ENCODE measurements at regions not wholly inside any gene's neighbourhood (a gene's known extent, or its start where the extent isn't known, plus 50 kb on each side); places are given as distances from the start of the nearest gene placed in this dataset.

DNA sequence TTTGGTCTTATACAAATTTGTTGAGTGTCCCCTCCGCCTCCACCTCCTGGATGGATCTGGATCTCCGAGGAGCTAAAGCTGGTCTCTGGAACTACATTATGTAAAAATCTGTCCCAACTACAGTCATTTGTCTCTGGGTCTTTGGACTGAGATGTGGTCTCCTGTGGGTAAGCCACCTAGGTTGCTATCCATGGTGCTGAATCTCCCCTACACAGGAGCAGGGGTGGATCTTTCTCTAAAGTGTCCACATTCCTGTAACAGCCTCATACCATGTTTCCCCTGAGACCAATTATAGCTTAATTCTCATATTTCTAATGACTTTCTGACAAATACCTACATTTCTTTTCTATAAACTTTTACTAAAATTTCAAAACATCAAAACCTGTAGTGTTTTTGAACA lies 625.8 kb downstream of the TAFA4 start:
- peak; percentile 2 for DNase-seq (ENCODE audit: low spot score)

- no peak for DNase-seq (ENCODE audit: low spot score)
Measured at GRCh38 chr3:68295457-68295856, 636.9 kb downstream of the TAFA4 start.

- no peak for DNase-seq (ENCODE audit: low spot score)
Measured at GRCh38 chr3:68290333-68290732, 635.9 kb upstream of the SUCLG2 start.

DNA sequence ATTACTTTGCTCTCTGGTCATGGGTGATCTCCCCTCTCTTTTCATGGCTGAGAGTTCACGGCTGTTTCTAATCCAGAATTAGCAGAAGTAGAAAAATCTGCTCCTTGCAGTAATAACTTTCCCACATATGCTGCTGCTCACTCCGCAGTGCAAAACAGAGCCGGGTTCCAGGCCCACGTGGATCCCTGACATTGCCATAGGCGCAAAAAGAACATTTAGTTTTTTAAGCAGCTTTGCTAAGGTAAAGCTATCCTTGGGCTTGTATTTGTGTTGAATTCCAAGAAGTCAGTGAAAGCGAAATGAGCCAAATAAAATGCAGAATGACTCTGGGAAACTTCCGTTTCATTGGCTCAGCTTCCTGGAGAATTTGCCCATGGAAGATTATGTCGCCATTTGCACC lies 633.7 kb upstream of the SUCLG2 start:
- no peak for DNase-seq (ENCODE audit: low spot score)

GRCh38 chr3:68287101-68287500 lies 632.7 kb upstream of the SUCLG2 start:
- DNase-seq (ENCODE audit: low spot score): no peak

GRCh38 chr3:68274286-68274685 lies 619.9 kb upstream of the SUCLG2 start:
- no peak for DNase-seq (ENCODE audit: low spot score)

DNA sequence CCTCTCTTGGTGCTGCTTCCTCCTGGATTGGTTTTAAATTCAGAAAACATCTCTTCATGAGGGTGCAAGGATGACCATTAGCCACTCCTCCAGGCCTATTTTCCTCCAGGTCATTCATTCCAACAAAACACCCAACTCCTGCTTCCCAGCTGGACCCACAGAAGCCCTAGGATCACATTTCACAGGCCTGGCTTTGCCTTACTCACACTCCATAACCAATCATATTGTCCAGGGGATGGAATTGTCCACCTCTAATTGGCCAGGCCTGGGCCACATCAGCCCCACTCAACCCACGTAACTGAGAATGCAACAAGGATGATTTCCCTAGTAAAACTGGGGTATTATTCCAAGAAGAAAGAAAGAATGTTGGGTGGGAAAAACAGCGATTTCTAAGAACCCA lies 616.7 kb upstream of the SUCLG2 start:
- DNase-seq (ENCODE audit: low spot score): no peak

- no peak for DNase-seq (ENCODE audit: low spot score)
Measured at GRCh38 chr3:68256635-68257223, 602.3 kb upstream of the SUCLG2 start.

- peak; percentile 39 for DNase-seq (ENCODE audit: low spot score)
Measured at GRCh38 chr3:68249265-68249664, 594.9 kb upstream of the SUCLG2 start.

- DNase-seq (ENCODE audit: low spot score): no peak
Measured at GRCh38 chr3:68242606-68243005, 588.2 kb upstream of the SUCLG2 start.

- no peak for DNase-seq (ENCODE audit: low spot score)
Measured at GRCh38 chr3:68239542-68239941, 585.1 kb upstream of the SUCLG2 start.

GRCh38 chr3:68234076-68234780 lies 579.8 kb upstream of the SUCLG2 start:
- DNase-seq (ENCODE audit: low spot score): no peak

DNA sequence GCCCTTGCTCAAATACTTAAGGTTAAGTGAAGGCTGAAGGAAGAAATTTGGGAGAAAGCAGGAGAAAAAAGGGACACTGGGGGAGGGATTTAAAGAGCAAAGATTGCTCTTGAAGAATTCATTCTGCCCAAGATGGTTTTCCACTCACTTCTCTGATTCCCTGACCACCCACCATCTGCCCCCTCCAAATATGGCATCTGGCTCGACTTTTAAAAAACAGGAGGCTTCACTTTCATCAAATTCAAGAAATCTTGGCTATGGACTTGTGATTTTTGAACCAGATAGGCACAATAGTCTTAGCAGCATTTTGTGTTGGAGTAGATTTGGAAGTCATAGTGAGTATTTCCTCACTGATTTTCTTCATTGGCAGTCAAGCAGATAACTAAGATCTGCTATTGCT lies 574.4 kb upstream of the SUCLG2 start:
- DNase-seq (ENCODE audit: low spot score): no peak

DNA sequence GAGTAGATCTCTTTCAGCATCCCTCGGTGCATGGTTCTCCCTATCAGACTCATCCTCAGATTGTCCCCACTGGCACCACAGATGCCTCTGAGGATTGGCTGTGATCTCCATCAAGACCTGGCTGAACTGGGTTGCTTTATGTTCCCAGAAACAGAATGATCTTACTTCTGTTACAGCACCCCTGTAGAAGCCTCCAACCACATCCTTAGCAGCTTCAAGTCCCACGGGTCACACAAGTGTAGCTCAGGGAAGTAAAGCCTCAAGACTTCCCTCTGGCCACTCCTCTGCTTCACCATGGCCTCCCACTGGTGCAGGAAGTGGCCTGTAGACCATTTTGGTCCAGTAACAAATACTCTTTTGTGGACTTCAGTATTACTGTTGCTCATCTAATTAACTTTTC lies 566.4 kb upstream of the SUCLG2 start:
- no peak for DNase-seq (ENCODE audit: low spot score)

GRCh38 chr3:68211637-68212036 lies 557.2 kb upstream of the SUCLG2 start:
- DNase-seq (ENCODE audit: low spot score): no peak

DNA sequence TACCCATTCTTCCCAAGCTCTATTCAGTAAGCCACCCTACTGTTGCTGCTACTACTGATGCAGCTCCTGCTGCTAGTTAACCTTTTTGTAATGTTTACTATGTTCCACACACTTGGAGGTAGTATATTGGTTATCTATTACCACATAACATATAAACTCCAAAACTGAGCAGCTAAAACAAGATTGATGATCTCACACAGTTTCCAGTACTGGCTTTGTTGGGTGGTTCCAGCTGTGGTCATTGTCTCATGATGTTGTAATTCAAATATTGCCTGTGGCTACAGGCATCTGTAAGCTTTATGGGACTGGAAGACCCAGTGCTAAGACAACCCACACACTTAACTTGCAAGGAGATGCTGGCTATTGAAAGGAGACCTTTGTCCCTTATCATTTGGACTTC lies 556.2 kb upstream of the SUCLG2 start:
- no peak for DNase-seq (ENCODE audit: low spot score)

- no peak for DNase-seq (ENCODE audit: low spot score)
Measured at GRCh38 chr3:68207327-68207726, 552.9 kb upstream of the SUCLG2 start.

- DNase-seq (ENCODE audit: low spot score): no peak
Measured at GRCh38 chr3:68206524-68207117, 552.2 kb upstream of the SUCLG2 start.

DNA sequence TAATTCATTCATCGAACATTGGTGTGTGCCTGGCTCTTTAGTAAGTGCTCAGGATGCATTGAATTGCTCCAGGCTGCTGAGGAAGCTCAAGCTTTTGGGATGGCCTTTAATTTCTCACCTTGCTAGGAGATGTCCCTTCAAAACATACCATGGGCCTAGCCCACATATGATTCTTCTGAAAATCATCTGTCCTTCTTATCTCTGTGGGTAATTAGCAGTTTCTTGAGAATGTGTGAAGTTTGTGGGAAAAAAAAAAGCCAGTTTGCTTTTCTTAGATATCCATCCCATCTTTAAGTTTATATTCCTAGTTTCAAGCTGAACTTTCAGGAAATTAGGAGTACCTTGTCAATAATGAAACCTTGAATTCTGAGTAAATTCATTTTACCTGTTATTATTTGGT lies 532.3 kb upstream of the SUCLG2 start:
- DNase-seq (ENCODE audit: low spot score): no peak

DNA sequence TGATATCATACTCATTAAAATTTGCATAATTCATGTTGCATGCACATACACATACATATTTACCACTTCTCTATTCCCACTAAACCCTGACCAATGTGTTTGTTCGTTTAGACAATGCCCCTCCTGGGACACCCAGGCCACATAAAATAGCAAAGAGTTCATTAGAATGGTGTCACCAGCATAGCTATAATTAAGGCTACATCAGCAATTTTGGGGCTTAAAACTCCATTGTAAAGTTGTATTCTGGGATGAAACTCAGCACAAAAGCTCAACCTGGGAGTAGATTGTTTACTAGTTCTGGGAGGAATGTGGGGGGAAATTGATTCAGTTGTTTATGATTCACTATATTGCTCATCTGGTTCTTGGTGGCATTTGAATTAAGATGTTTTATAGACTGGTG lies 522.2 kb upstream of the SUCLG2 start:
- DNase-seq (ENCODE audit: low spot score): no peak

GRCh38 chr3:68173012-68173634 lies 518.7 kb upstream of the SUCLG2 start:
- no peak for DNase-seq (ENCODE audit: low spot score)

GRCh38 chr3:68172039-68172438 lies 517.6 kb upstream of the SUCLG2 start:
- DNase-seq (ENCODE audit: low spot score): no peak

- DNase-seq (ENCODE audit: low spot score): no peak
Measured at GRCh38 chr3:68163968-68164367, 509.6 kb upstream of the SUCLG2 start.
